ENCODE measurements at regions not wholly inside any gene's neighbourhood (a gene's known extent, or its start where the extent isn't known, plus 50 kb on each side); places are given as distances from the start of the nearest gene placed in this dataset.
"Not testable (repeated sequence)": the region's sequence is repeated elsewhere in the genome, so short reads cannot be mapped to it uniquely, and the experiment has no call there.

GRCh38 chr18:29821544-29821943, 1221.0 kb downstream of the DSC3 start:
- no peak for DNase-seq

- no peak for DNase-seq
Observed at GRCh38 chr18:29811519-29811918, 1231.0 kb downstream of the DSC3 start.

GRCh38 chr18:29780816-29781215, 1261.7 kb downstream of the DSC3 start:
- no peak for DNase-seq

- no peak for DNase-seq
Observed at GRCh38 chr18:29779096-29779495, 1263.4 kb downstream of the DSC3 start.

GRCh38 chr18:29753379-29753778, 1289.2 kb downstream of the DSC3 start:
- DNase-seq = no peak

- DNase-seq = no peak
Observed at GRCh38 chr18:29749704-29750103, 1292.8 kb downstream of the DSC3 start.

GRCh38 chr18:29741461-29741860, 1301.1 kb downstream of the DSC3 start:
- no peak for DNase-seq

- no peak for DNase-seq
Observed at GRCh38 chr18:29737620-29738019, 1304.9 kb downstream of the DSC3 start.

GRCh38 chr18:29737190-29737589, 1305.4 kb downstream of the DSC3 start:
- DNase-seq = no peak

- no peak for DNase-seq
Observed at GRCh38 chr18:29730073-29730472, 1312.5 kb downstream of the DSC3 start.

GRCh38 chr18:29726646-29727045, 1315.9 kb downstream of the DSC3 start:
- no peak for DNase-seq

GRCh38 chr18:29723486-29723885, 1319.1 kb downstream of the DSC3 start:
- DNase-seq = not testable (repeated sequence)

GRCh38 chr18:29715960-29716359, 1326.6 kb downstream of the DSC3 start:
- not testable (repeated sequence) for DNase-seq

- no peak for DNase-seq
Observed at GRCh38 chr18:29712785-29713184, 1329.8 kb downstream of the DSC3 start.

GRCh38 chr18:29711932-29712331, 1330.6 kb downstream of the DSC3 start:
- DNase-seq = no peak

- DNase-seq = no peak
Observed at GRCh38 chr18:29693334-29693733, 1349.2 kb downstream of the DSC3 start.

- no peak for DNase-seq
Observed at GRCh38 chr18:29681578-29681977, 1361.0 kb downstream of the DSC3 start.

GRCh38 chr18:29664278-29665036, 1378.1 kb downstream of the DSC3 start:
- DNase-seq = no peak

- DNase-seq = no peak
Observed at GRCh38 chr18:29661924-29662323, 1380.6 kb downstream of the DSC3 start.

GRCh38 chr18:29660777-29661176, 1381.8 kb downstream of the DSC3 start:
- no peak for DNase-seq

GRCh38 chr18:29653671-29654215, 1388.8 kb downstream of the DSC3 start:
- no peak for DNase-seq

- no peak for DNase-seq
Observed at GRCh38 chr18:29652797-29653196, 1389.7 kb downstream of the DSC3 start.

- no peak for DNase-seq
Observed at GRCh38 chr18:29651122-29651680, 1391.3 kb downstream of the DSC3 start.

- no peak for DNase-seq
Observed at GRCh38 chr18:29648891-29649290, 1393.7 kb downstream of the DSC3 start.

GRCh38 chr18:29647700-29648099, 1394.8 kb downstream of the DSC3 start:
- DNase-seq = no peak

Data from KG1 (cell line).